HG02759 (cell line): ENCODE measurements at regions not wholly inside any gene's neighbourhood (a gene's known extent, or its start where the extent isn't known, plus 50 kb on each side); places are given as distances from the start of the nearest gene placed in this dataset.
"Not testable (repeated sequence)": the region's sequence is repeated elsewhere in the genome, so short reads cannot be mapped to it uniquely, and the experiment has no call there.

Experiments
- ATAC-seq: cut with Tn5 transposase; IDR thresholded peaks from one replicate; pipeline ENCODE4 v1.9.1; 2021; ENCODE audit warnings: mild to moderate bottlenecking, moderate library complexity; ENCODE audit not compliant: unreplicated experiment

GRCh38 chr6:79394690-79395089 is 142.5 kb downstream of the LCA5 start:
- no peak for ATAC-seq

- ATAC-seq, result no peak
Observed at GRCh38 chr6:79392094-79392493, 145.1 kb downstream of the LCA5 start.

GRCh38 chr6:79391480-79391879 is 145.8 kb downstream of the LCA5 start:
- ATAC-seq, result no peak

- no peak for ATAC-seq
Observed at GRCh38 chr6:79385893-79386292, 151.3 kb downstream of the LCA5 start.

- ATAC-seq, result no peak
Observed at GRCh38 chr6:79385333-79385732, 150.9 kb upstream of the HMGN3 start.

GRCh38 chr6:79384845-79385244 is 150.4 kb upstream of the HMGN3 start:
- no peak for ATAC-seq

GRCh38 chr6:79378957-79379356 is 144.5 kb upstream of the HMGN3 start:
- ATAC-seq, result no peak

- no peak for ATAC-seq
Observed at GRCh38 chr6:79377888-79378348, 143.4 kb upstream of the HMGN3 start.

- ATAC-seq, result no peak
Observed at GRCh38 chr6:79377047-79377446, 142.6 kb upstream of the HMGN3 start.

GRCh38 chr6:79375635-79376337 is 141.3 kb upstream of the HMGN3 start:
- ATAC-seq, result no peak

- ATAC-seq, result no peak
Observed at GRCh38 chr6:79374308-79374707, 139.8 kb upstream of the HMGN3 start.

- no peak for ATAC-seq
Observed at GRCh38 chr6:79373880-79374279, 139.4 kb upstream of the HMGN3 start.

GRCh38 chr6:79373246-79373645 is 138.8 kb upstream of the HMGN3 start:
- no peak for ATAC-seq

GRCh38 chr6:79372757-79373156 is 138.3 kb upstream of the HMGN3 start:
- ATAC-seq, result no peak

- ATAC-seq, result no peak
Observed at GRCh38 chr6:79369026-79369425, 134.5 kb upstream of the HMGN3 start.

- not testable (repeated sequence) for ATAC-seq
Observed at GRCh38 chr6:79363441-79363840, 129.0 kb upstream of the HMGN3 start.

- not testable (repeated sequence) for ATAC-seq
Observed at GRCh38 chr6:79361074-79361473, 126.6 kb upstream of the HMGN3 start.

- no peak for ATAC-seq
Observed at GRCh38 chr6:79353226-79353625, 118.7 kb upstream of the HMGN3 start.

GRCh38 chr6:79338493-79338892 is 104.0 kb upstream of the HMGN3 start:
- no peak for ATAC-seq

GRCh38 chr6:79335133-79335674 is 100.7 kb upstream of the HMGN3 start:
- ATAC-seq, result peak; percentile 93

- no peak for ATAC-seq
Observed at GRCh38 chr6:79334674-79335073, 100.2 kb upstream of the HMGN3 start.

- no peak for ATAC-seq
Observed at GRCh38 chr6:79330704-79331103, 96.2 kb upstream of the HMGN3 start.

- ATAC-seq, result no peak
Observed at GRCh38 chr6:79313254-79313653, 78.8 kb upstream of the HMGN3 start.
